Upper lobe of left lung (tissue), 6 donors: ENCODE measurements at regions not wholly inside any gene's neighbourhood (a gene's known extent, or its start where the extent isn't known, plus 50 kb on each side); places are given as distances from the start of the nearest gene placed in this dataset.

Experiments
- ATAC-seq, 2 donors: fragments of 200-7000 bp; cut with Tn5 transposase; one replicate each; pipeline ENCODE4 v1.9.1; 2022; ENCODE audit warnings: mild to moderate bottlenecking in 2 of 2, moderate library complexity in 2 of 2; ENCODE audit not compliant: low FRiP score in 2 of 2
- DNase-seq, 2 donors: peaks; one replicate each; pipeline ENCODE4 v3.0.0-alpha.2; 2019 to 2020
- H3K27ac ChIP-seq, 4 donors: fragments of 200-600 bp; sonication (generic); one replicate each; pipeline ENCODE4 v1.5.1; 2016 to 2019
- H3K27me3 ChIP-seq, 4 donors: fragments of 200-600 bp; sonication (generic); one replicate each; pipeline ENCODE4 v1.5.1; 2017 to 2019
- H3K36me3 ChIP-seq, 4 donors: fragments of 200-600 bp; sonication (generic); one replicate each; pipeline ENCODE4 v1.5.1; 2016 to 2019
- H3K4me1 ChIP-seq, 4 donors: fragments of 200-600 bp; sonication (generic); one replicate each; pipeline ENCODE4 v1.5.1; 2018 to 2019
- H3K4me3 ChIP-seq, 4 donors: fragments of 200-600 bp; sonication (generic); one replicate each; pipeline ENCODE4 v1.5.1; 2017 to 2019; ENCODE audit warnings: mild to moderate bottlenecking in 2 of 4, moderate library complexity in 1 of 4
- H3K9me3 ChIP-seq, 4 donors: fragments of 200-600 bp; sonication (generic); one replicate each; pipeline ENCODE4 v1.5.1; 2018 to 2019
- CTCF ChIP-seq, 6 experiments: fragments of 450-650 bp in 4 of 6; fragments of 200-600 bp in 2 of 6; sonication (generic) in 2 of 6; IDR thresholded peaks; one replicate each; pipeline ENCODE4 v1.5.1; 2016 to 2019; ENCODE audit warnings: antibody characterized with exemption in 6 of 6
- EP300 ChIP-seq, 4 donors: sonication (generic); formaldehyde crosslinking; IDR thresholded peaks; one replicate each; pipeline ENCODE4 v1.5.1; 2017; ENCODE audit warnings: antibody characterized with exemption in 4 of 4, control low read depth in 2 of 4
- POLR2A ChIP-seq, 4 donors: fragments of 450-650 bp; IDR thresholded peaks; one replicate each; pipeline ENCODE4 v1.5.1; 2016 to 2017; ENCODE audit warnings: antibody characterized with exemption in 4 of 4, mild to moderate bottlenecking in 2 of 4
- POLR2AphosphoS5 ChIP-seq, 2 donors: sonication (generic); formaldehyde crosslinking; IDR thresholded peaks; one replicate each; pipeline ENCODE4 v1.5.1; 2017; ENCODE audit warnings: antibody characterized with exemption in 2 of 2
- WGBS, 2 donors: methylation state at CpG; one replicate each; pipeline ENCODE4 v1.1.5; 2017 to 2018; 5-methylcytosine and 5-hydroxymethylcytosine counted together
- donor health status: DM: no; HTN: no; CAD: no; lungs with moderate emphysema.
- donor health status: DM: no; HTN: yes; CAD: no; lungs with severe emphysema.

- H3K27ac ChIP-seq = no peak overlapping the region
- H3K4me3 ChIP-seq = no peak overlapping the region
- no peaks in the 10 kb centered on the region for H3K27me3 ChIP-seq
- no peak for TF ChIP-seq POLR2AphosphoS5 (IDR thresholded peaks at IDR 0.05)
- TF ChIP-seq CTCF (IDR thresholded peaks at IDR 0.05) = peak in 2 of 6 experiments; percentile 12 to 18
- DNase-seq (no peak), ATAC-seq (no peak)
- H3K4me1 ChIP-seq = peaks cover 0 to 5% (median 0%) of the 10 kb centered on the region in 4 donors
- H3K36me3 ChIP-seq = no peaks in the 10 kb centered on the region
- WGBS, 2 donors = 54 to 60% methylated on average over 6 of the region's 6 CpGs
- H3K9me3 ChIP-seq = no peaks in the 10 kb centered on the region
These were observed 250.8 kb upstream of the PRDM1 start for GRCh38 chr6:105835373-105835772.

GRCh38 chr6:105833959-105834947 is 251.9 kb upstream of the PRDM1 start:
- 57 to 65% methylated on average over 7 of the region's 7 CpGs for WGBS, 2 donors
- H3K9me3 ChIP-seq = no peaks in the 10 kb centered on the region
- H3K4me1 ChIP-seq = peaks cover 0 to 5% (median 0%) of the 10 kb centered on the region in 4 donors
- no peaks in the 10 kb centered on the region for H3K27me3 ChIP-seq
- ATAC-seq (no peak), DNase-seq (no peak)
- no peak overlapping the region for H3K27ac ChIP-seq
- no peaks in the 10 kb centered on the region for H3K36me3 ChIP-seq
- no peak for TF ChIP-seq POLR2A (IDR thresholded peaks at IDR 0.05)
- no peak for TF ChIP-seq EP300 (IDR thresholded peaks at IDR 0.05)
- no peak for TF ChIP-seq POLR2AphosphoS5 (IDR thresholded peaks at IDR 0.05)
- TF ChIP-seq CTCF (IDR thresholded peaks at IDR 0.05) = no peak
- H3K4me3 ChIP-seq = no peak overlapping the region

- Histone ChIP-seq H3K27ac (peak overlapping the region in 2 of 4 donors; percentile 30 to 41), H3K4me1 (no peaks in the 10 kb centered on the region), H3K27me3 (no peaks in the 10 kb centered on the region), H3K4me3 (no peak overlapping the region), H3K9me3 (no peaks in the 10 kb centered on the region), H3K36me3 (no peaks in the 10 kb centered on the region)
- TF ChIP-seq EP300 (IDR thresholded peaks at IDR 0.05) = peak in 1 of 4 donors; percentile 43
- peak in 1 of 2 donors; percentile 21 for TF ChIP-seq POLR2AphosphoS5 (IDR thresholded peaks at IDR 0.05)
- TF ChIP-seq POLR2A (IDR thresholded peaks at IDR 0.05) = peak in 1 of 4 donors; percentile 6
- TF ChIP-seq CTCF (IDR thresholded peaks at IDR 0.05) = no peak
- 74 to 88% methylated on average over 5 of the region's 5 CpGs for whole genome bisulfite sequencing, 2 donors
- ATAC-seq = peak; percentile 51 to 68
- DNase-seq = no peak
These were observed 253.8 kb upstream of the PRDM1 start for GRCh38 chr6:105832313-105832761.

GRCh38 chr6:105831311-105832097 is 254.6 kb upstream of the PRDM1 start:
- 83 to 87% methylated on average over 5 of the region's 5 CpGs for WGBS, 2 donors
- TF ChIP-seq EP300 (IDR thresholded peaks at IDR 0.05) (no peak), POLR2A (IDR thresholded peaks at IDR 0.05) (no peak), POLR2AphosphoS5 (IDR thresholded peaks at IDR 0.05) (no peak), CTCF (IDR thresholded peaks at IDR 0.05) (no peak)

More at GRCh38 chr6:105831311-105832097, 254.6 kb upstream of the PRDM1 start:
- ATAC-seq = no peak
- Histone ChIP-seq H3K27me3 (no peaks in the 10 kb centered on the region), H3K9me3 (no peaks in the 10 kb centered on the region), H3K36me3 (no peaks in the 10 kb centered on the region), H3K27ac (peak overlapping the region in 1 of 4 donors; percentile 41), H3K4me3 (no peak overlapping the region), H3K4me1 (no peaks in the 10 kb centered on the region)
- no peak for DNase-seq
